Uterus (tissue), 3 donors: ENCODE measurements at regions not wholly inside any gene's neighbourhood (a gene's known extent, or its start where the extent isn't known, plus 50 kb on each side); places are given as distances from the start of the nearest gene placed in this dataset.

Experiments
- DNase-seq, 2 donors: peaks; one replicate each; pipeline ENCODE4 v3.0.0-alpha.2; 2019 to 2020
- H3K27ac ChIP-seq, 2 donors: fragments of 200-600 bp; sonication (generic); 1 replicate in 1 of 2; 2 replicates in 1 of 2; pipeline ENCODE4 v1.5.1; 2016 to 2018
- H3K27me3 ChIP-seq, 2 donors: fragments of 200-600 bp; sonication (generic); one replicate each; pipeline ENCODE4 v1.5.1; 2018 to 2019; ENCODE audit warnings: control low read depth in 1 of 2
- H3K36me3 ChIP-seq, 2 donors: fragments of 200-600 bp; sonication (generic); one replicate each; pipeline ENCODE4 v1.5.1; 2019; ENCODE audit warnings: control low read depth in 1 of 2
- H3K4me1 ChIP-seq, 2 donors: fragments of 200-600 bp; sonication (generic); one replicate each; pipeline ENCODE4 v1.5.1; 2018 to 2019; ENCODE audit warnings: control low read depth in 1 of 2
- H3K4me3 ChIP-seq, 2 donors: fragments of 200-600 bp; sonication (generic); 1 replicate in 1 of 2; 2 replicates in 1 of 2; pipeline ENCODE4 v1.5.1; 2018 to 2019; ENCODE audit warnings: mild to moderate bottlenecking in 1 of 2
- H3K9me3 ChIP-seq, 2 donors: fragments of 200-600 bp; sonication (generic); one replicate each; pipeline ENCODE4 v1.5.1; 2019; ENCODE audit warnings: control low read depth in 1 of 2
- POLR2A ChIP-seq, 2 donors: fragments of 450-650 bp; IDR thresholded peaks; one replicate each; pipeline ENCODE4 v1.6.1; 2016; ENCODE audit warnings: antibody characterized with exemption in 2 of 2, mild to moderate bottlenecking in 1 of 2, moderate library complexity in 1 of 2
- intact Hi-C: fragments of 100-400 bp; cut with DNase I; formaldehyde crosslinking; loops from one replicate; pipeline ENCODE4 v1.15.1; 2023; ENCODE audit warnings: low total_unique reads
- TF ChIP-seq, protein P1 (sequence below), 4 experiments: fragments of 200-600 bp in 2 of 4; fragments of 450-650 bp in 2 of 4; sonication (generic) in 2 of 4; IDR thresholded peaks; one replicate each; pipeline ENCODE4 v1.5.1; 2016 to 2019; ENCODE audit warnings: antibody characterized with exemption in 4 of 4, mild to moderate bottlenecking in 2 of 4, moderate library complexity in 1 of 4
- donor health status: DM: yes; HTN: yes; CAD: no.

DNA sequence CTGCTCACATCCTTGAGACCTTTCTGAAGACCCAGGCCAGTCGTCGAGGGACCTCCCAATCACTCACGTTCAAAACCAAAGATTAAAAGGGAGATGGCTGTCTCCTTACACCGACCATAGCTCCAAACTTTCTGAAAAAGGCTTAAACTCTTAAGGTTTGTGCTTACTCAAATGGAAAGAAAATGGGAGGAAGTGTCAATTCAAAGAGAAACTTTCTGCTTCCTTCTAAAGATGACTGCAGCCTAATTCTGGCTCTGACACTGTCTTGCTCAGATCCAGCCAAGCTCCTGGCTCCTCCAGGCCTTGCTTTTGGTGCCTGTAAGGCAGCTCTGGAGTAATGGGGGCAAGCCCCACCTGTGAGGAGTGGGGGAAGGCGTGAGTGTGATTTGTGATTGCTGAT is 54.9 kb upstream of the WSB1 start:
- H3K27ac ChIP-seq = no peak overlapping the region

DNA sequence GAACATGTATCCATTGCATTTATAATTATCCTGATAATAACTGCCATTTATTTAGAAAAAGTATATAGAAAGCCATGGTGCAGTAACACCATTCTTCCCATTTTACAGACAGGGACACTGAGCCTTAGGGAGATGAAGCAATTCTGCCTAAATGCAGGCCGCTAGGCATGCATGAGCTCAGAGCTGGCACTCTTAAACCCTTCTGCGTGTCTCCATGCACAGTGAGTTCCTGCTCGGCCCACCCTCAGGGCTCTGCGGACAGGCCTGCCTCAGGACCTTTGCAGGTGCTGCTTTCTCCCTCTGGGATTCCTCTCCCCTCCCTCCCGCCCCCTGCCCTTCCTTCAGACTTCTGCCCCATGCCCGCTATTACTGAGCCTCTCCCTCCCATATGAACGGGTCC is 54.3 kb upstream of the WSB1 start:
- intact Hi-C loops = no loop called here
- Histone ChIP-seq H3K4me1 (peaks cover 0 to 3% of the 10 kb centered on the region in 2 donors), H3K9me3 (no peaks in the 10 kb centered on the region), H3K4me3 (no peak overlapping the region), H3K36me3 (no peaks in the 10 kb centered on the region), H3K27ac (no peak overlapping the region), H3K27me3 (no peaks in the 10 kb centered on the region)
- TF ChIP-seq, protein P1, sequence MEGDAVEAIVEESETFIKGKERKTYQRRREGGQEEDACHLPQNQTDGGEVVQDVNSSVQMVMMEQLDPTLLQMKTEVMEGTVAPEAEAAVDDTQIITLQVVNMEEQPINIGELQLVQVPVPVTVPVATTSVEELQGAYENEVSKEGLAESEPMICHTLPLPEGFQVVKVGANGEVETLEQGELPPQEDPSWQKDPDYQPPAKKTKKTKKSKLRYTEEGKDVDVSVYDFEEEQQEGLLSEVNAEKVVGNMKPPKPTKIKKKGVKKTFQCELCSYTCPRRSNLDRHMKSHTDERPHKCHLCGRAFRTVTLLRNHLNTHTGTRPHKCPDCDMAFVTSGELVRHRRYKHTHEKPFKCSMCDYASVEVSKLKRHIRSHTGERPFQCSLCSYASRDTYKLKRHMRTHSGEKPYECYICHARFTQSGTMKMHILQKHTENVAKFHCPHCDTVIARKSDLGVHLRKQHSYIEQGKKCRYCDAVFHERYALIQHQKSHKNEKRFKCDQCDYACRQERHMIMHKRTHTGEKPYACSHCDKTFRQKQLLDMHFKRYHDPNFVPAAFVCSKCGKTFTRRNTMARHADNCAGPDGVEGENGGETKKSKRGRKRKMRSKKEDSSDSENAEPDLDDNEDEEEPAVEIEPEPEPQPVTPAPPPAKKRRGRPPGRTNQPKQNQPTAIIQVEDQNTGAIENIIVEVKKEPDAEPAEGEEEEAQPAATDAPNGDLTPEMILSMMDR (IDR thresholded peaks at IDR 0.05) = no peak
- TF ChIP-seq POLR2A (IDR thresholded peaks at IDR 0.05) = no peak
- no peak for DNase-seq

More for the DNA sequence above, 54.9 kb upstream of the WSB1 start:
- DNase-seq = no peak
- Histone ChIP-seq H3K9me3 (no peaks in the 10 kb centered on the region), H3K4me1 (peaks cover 0 to 3% of the 10 kb centered on the region in 2 donors), H3K4me3 (no peak overlapping the region), H3K36me3 (no peaks in the 10 kb centered on the region), H3K27me3 (no peaks in the 10 kb centered on the region)
- TF ChIP-seq POLR2A (IDR thresholded peaks at IDR 0.05) = no peak
- TF ChIP-seq, protein P1 (IDR thresholded peaks at IDR 0.05) = no peak
- intact Hi-C loops = no loop called here

DNA sequence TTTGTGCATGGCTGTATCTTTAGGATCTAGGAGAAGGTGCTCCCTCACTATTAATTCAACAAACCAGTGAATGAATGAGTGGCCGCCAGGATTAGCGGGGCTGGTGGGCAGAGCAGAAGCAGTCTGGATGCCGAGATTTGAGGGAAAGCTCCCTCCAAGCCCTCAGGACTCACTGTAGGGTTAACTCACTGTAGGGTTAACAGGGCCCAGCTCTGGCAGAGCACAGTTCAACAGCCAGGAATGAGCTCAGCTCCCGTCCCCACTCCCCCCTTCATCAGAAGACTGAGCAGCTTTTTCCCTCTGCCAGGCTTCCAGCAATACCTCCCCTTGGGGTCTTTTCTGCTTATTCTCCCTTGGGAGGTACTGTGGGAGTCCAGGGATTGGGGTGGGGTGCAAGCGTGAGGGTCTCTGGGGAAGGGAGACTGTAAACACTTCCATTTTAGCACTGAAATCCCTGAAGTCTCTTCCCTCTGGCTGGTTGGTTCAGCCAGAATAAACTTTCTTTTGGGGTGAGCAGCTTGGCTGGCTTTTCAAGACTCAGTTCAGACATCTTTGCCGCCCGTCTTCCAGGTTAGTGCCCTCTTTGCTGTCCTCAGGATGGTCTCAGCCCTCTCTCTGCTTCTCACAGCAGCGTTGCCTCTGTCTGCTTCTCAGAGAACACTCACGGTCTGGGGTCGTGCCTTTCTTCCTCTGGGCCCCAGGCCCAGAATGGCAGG is 53.7 kb upstream of the WSB1 start:
- intact Hi-C loops = loop anchor here (5.0 kb wide), 1 partner anchor 357 kb away; no protein-coding TSS in a partner anchor
- Histone ChIP-seq H3K27me3 (no peaks in the 10 kb centered on the region), H3K36me3 (no peaks in the 10 kb centered on the region), H3K27ac (no peak overlapping the region), H3K4me1 (peaks cover 2 to 3% of the 10 kb centered on the region in 2 donors), H3K9me3 (no peaks in the 10 kb centered on the region), H3K4me3 (no peak overlapping the region)
- DNase-seq = no peak
- TF ChIP-seq POLR2A (IDR thresholded peaks at IDR 0.05) = no peak
- TF ChIP-seq, protein P1 (IDR thresholded peaks at IDR 0.05) = no peak

DNA sequence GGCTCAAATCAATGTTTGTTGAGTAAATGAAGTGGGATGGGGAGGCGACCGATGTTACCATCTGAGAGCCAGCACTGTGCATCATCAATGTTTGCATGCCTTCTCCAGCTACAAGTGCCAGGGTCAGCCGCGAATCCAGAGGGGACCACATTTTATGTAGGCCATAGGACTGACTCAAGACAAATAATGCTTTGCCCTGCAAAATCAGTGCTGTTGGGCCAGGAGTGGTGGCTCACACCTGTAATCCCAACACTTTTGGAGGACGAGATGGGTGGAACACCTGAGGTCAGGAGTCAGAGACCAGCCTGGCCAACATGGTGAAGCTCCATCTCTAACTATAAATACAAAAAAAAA is 53.1 kb upstream of the WSB1 start:
- Histone ChIP-seq H3K27me3 (no peaks in the 10 kb centered on the region), H3K9me3 (no peaks in the 10 kb centered on the region), H3K4me1 (peaks cover 3 to 5% of the 10 kb centered on the region in 2 donors), H3K36me3 (no peaks in the 10 kb centered on the region), H3K4me3 (no peak overlapping the region), H3K27ac (no peak overlapping the region)
- intact Hi-C loops = loop anchor here (5.0 kb wide), 1 partner anchor 357 kb away; no protein-coding TSS in a partner anchor
- TF ChIP-seq, protein P1 (IDR thresholded peaks at IDR 0.05) = no peak
- no peak for TF ChIP-seq POLR2A (IDR thresholded peaks at IDR 0.05)
- no peak for DNase-seq

DNA sequence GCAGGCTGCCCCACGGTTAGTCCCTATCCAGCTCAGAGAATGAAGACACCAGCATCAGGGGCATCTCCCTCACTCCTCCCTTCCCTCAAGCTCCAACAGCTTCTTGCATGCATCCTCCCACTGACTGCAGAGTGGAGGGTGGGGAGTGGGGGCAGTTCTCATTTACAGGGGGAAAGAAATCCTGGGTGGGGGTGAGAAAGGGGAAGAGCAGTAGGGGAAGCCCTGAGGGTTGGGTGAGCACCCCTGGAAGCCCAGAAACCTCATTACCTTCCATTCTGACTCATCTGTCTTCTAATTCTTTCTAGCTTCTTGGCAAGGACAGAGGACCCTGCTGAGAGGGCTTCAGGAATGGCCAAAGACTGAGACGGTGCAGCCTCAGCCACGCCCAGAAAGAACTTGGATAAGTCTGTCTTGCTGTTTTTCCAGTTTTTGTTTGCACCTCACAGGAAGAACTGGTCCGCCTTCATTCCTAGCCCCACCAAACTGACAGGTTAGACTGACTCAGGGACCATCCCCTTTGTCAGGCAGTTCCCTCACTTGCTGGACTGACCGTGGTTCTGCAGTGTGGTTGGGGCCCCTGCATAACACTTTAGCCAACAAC is 52.5 kb upstream of the WSB1 start:
- H3K9me3 ChIP-seq = no peaks in the 10 kb centered on the region
- H3K4me1 ChIP-seq = peaks cover 3 to 5% of the 10 kb centered on the region in 2 donors
- H3K4me3 ChIP-seq = no peak overlapping the region
- H3K36me3 ChIP-seq = no peaks in the 10 kb centered on the region
- H3K27ac ChIP-seq = no peak overlapping the region
- TF ChIP-seq, protein P1 (IDR thresholded peaks at IDR 0.05) = no peak
- no peak for TF ChIP-seq POLR2A (IDR thresholded peaks at IDR 0.05)
- H3K27me3 ChIP-seq = no peaks in the 10 kb centered on the region
- intact Hi-C loops = loop anchor here (5.0 kb wide), 1 partner anchor 356 kb away; no protein-coding TSS in a partner anchor
- no peak for DNase-seq
